ENCODE measurements at regions not wholly inside any gene's neighbourhood (a gene's known extent, or its start where the extent isn't known, plus 50 kb on each side); places are given as distances from the start of the nearest gene placed in this dataset.

GRCh38 chr7:68180761-68181160 is 1184.1 kb downstream of the TYW1 start:
- TF ChIP-seq CTCF (conservative IDR thresholded peaks at IDR 0.05; ENCODE audit: low read length) (no peak), EZH2phosphoT487 (IDR thresholded peaks at IDR 0.05; ENCODE audit: borderline replicate concordance) (no peak)
